A549 (cell line): ENCODE measurements at regions not wholly inside any gene's neighbourhood (a gene's known extent, or its start where the extent isn't known, plus 50 kb on each side); places are given as distances from the start of the nearest gene placed in this dataset.

Experiments used
- CBX2 ChIP-seq: fragments of 200-600 bp; sonication (generic); IDR thresholded peaks from 2 replicates; pipeline ENCODE4 v1.6.1; 2016; ENCODE audit warnings: low read depth, mild to moderate bottlenecking, borderline replicate concordance
- CTCF ChIP-seq: fragments of >200 bp; sonication (Bioruptor Twin); formaldehyde crosslinking; IDR thresholded peaks from 3 replicates; pipeline ENCODE4 v1.5.1; 2016
- E2F6 ChIP-seq: IDR thresholded peaks from 2 replicates; pipeline ENCODE4 v1.6.1; 2012; ENCODE audit warnings: low read depth, borderline replicate concordance
- ELK1 ChIP-seq: fragments of 150-350 bp; IDR thresholded peaks from 2 replicates; pipeline ENCODE4 v1.6.1; 2014; ENCODE audit warnings: low read depth, mild to moderate bottlenecking, low read length
- MAFK ChIP-seq: fragments of 450-650 bp; IDR thresholded peaks from 2 replicates; pipeline ENCODE4 v1.6.1; 2014; ENCODE audit not compliant: partially characterized antibody
- POLR2A ChIP-seq: IDR thresholded peaks from 2 replicates; pipeline ENCODE4 v1.6.1; 2012; ENCODE audit warnings: mild to moderate bottlenecking, low read length
- RCOR1 ChIP-seq: fragments of 150-350 bp; IDR thresholded peaks from 2 replicates; pipeline ENCODE4 v1.6.1; 2014; ENCODE audit warnings: antibody characterized with exemption, low read length, low read depth
- TP53 ChIP-seq: fragments of 250-450 bp; sonication (Bioruptor Pico); IDR thresholded peaks from 2 replicates; pipeline ENCODE4 v1.5.0; 2021; ENCODE audit warnings: mild to moderate bottlenecking, moderate library complexity

GRCh38 chr2:180577567-180577966, 402.8 kb upstream of the UBE2E3 start:
- TF ChIP-seq ELK1 (no peak), POLR2A (no peak), RCOR1 (no peak), TP53 (CRISPR knock-in tag) (no peak), CTCF (no peak), CBX2 (no peak), MAFK (no peak), E2F6 (no peak)
